Stimulated activated naive CD8-positive, alpha-beta T cell treated with anti-CD3 and anti-CD28 coated beads, Interleukin-15, amount 100 ng/mL, for 72 hours (primary cell): ENCODE measurements at regions not wholly inside any gene's neighbourhood (a gene's known extent, or its start where the extent isn't known, plus 50 kb on each side); places are given as distances from the start of the nearest gene placed in this dataset.

ENCODE experiments used
- ATAC-seq: fragments of 150-1000 bp; cut with Tn5 transposase; 2 replicates; pipeline ENCODE4 v1.10.0; 2021; ENCODE audit warnings: mild to moderate bottlenecking, moderate library complexity
- DNase-seq, 2 donors: peaks; one replicate each; pipeline ENCODE4 v3.0.0; 2021 to 2022
- H3K27ac Mint-ChIP-seq, 2 donors: one replicate each; pipeline ENCODE4 v1.8.0; 2022; ENCODE audit warnings: mild to moderate bottlenecking in 2 of 2, mixed read lengths in 2 of 2, moderate library complexity in 2 of 2
- H3K27me3 Mint-ChIP-seq: one replicate; pipeline ENCODE4 v1.8.0; 2022; ENCODE audit warnings: mixed read lengths
- H3K4me1 Mint-ChIP-seq: one replicate; pipeline ENCODE4 v1.8.0; 2022; ENCODE audit warnings: mild to moderate bottlenecking, mixed read lengths
- H3K4me3 Mint-ChIP-seq, 2 donors: one replicate each; pipeline ENCODE4 v1.8.0; 2022; ENCODE audit warnings: mild to moderate bottlenecking in 2 of 2, mixed read lengths in 2 of 2, moderate library complexity in 1 of 2
- H3K9me3 Mint-ChIP-seq, 2 donors: one replicate each; pipeline ENCODE4 v1.8.0; 2022; ENCODE audit warnings: mixed read lengths in 2 of 2

DNA sequence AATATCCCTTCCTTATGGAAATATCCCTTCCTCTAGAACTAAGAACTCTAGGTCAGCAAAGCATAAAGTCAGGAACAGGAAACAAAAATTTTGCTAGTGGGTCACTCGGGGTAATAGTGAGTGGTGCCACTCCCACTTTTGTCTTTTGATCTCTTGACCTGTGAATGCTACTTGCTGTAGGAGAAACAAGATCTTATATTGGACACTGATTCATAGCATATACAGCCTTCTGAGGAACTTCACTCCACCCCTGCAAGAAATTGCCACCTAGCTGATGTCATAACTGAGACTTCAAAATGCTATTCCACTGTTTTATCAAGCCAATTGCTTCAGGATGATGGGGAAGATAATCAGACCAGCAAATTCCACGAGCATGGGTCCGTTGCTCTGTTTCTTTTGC is 53.3 kb upstream of the PRSS3 start:
- ATAC-seq (no peak), DNase-seq (no peak)
- Mint-ChIP-seq H3K27ac (no peak overlapping the region), H3K9me3 (peaks cover 0 to 3% of the 10 kb centered on the region in 2 donors), H3K27me3 (peaks cover 24% of the 10 kb centered on the region), H3K4me1 (no peaks in the 10 kb centered on the region), H3K4me3 (no peak overlapping the region)

DNA sequence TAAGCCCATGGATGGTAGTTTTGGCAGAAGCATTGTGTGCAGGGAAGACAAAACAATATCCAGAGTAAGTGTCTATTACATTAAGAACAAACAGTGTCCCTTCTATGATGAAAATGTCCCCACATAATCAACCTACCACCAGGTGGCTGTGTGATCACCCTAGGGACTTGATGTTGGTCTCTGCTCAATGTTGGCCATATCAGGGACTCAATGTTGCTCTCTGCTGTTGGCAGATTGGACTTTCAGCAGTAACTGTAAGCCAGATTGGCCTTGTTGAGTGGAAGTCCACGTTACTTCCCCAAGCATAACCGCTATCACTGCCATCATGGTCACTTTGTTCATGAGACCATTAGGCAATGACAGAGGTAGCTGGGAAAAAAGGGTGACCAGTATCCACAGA is 52.8 kb upstream of the PRSS3 start:
- no peak for ATAC-seq
- Mint-ChIP-seq H3K4me3 (no peak overlapping the region), H3K27ac (no peak overlapping the region), H3K27me3 (peaks cover 24% of the 10 kb centered on the region), H3K4me1 (no peaks in the 10 kb centered on the region), H3K9me3 (peaks cover 0 to 3% of the 10 kb centered on the region in 2 donors)
- DNase-seq = no peak
